SK-N-SH treated with all-trans-retinoic acid at 6 μM for 48 hours (cell line): ENCODE measurements at regions not wholly inside any gene's neighbourhood (a gene's known extent, or its start where the extent isn't known, plus 50 kb on each side); places are given as distances from the start of the nearest gene placed in this dataset.

Experiments
- ATAC-seq: fragments of 200-7000 bp; cut with Tn5 transposase; 3 replicates; pipeline ENCODE4 v1.9.1; 2020; ENCODE audit warnings: mild to moderate bottlenecking, moderate library complexity
- BACH2 ChIP-seq: fragments of 250-450 bp; sonication (Bioruptor Pico); IDR thresholded peaks from 2 replicates; pipeline ENCODE4 v1.9.0; 2021; ENCODE audit warnings: mild to moderate bottlenecking, borderline replicate concordance
- CSDC2 ChIP-seq: fragments of 250-450 bp; sonication (Bioruptor Pico); IDR thresholded peaks from 2 replicates; pipeline ENCODE4 v1.5.0; 2020; ENCODE audit warnings: mild to moderate bottlenecking, moderate library complexity
- ESRRG ChIP-seq: fragments of 250-450 bp; sonication (Bioruptor Pico); IDR thresholded peaks from 2 replicates; pipeline ENCODE4 v1.6.1; 2021; ENCODE audit warnings: mild to moderate bottlenecking
- GLIS3 ChIP-seq: fragments of 250-450 bp; sonication (Bioruptor Pico); IDR thresholded peaks from 2 replicates; pipeline ENCODE4 v1.5.0; 2020; ENCODE audit warnings: mild to moderate bottlenecking, moderate library complexity
- ISL1 ChIP-seq: fragments of 250-450 bp; sonication (Bioruptor Pico); IDR thresholded peaks from 2 replicates; pipeline ENCODE4 v2.1.2; 2022; ENCODE audit warnings: mild to moderate bottlenecking, moderate library complexity
- OSR1 ChIP-seq: fragments of 250-450 bp; sonication (Bioruptor Pico); IDR thresholded peaks from 2 replicates; pipeline ENCODE4 v1.8.0; 2022; ENCODE audit warnings: moderate library complexity, mild to moderate bottlenecking, inconsistent platforms
- PPARA ChIP-seq: fragments of 250-450 bp; sonication (Bioruptor Pico); IDR thresholded peaks from 2 replicates; pipeline ENCODE4 v1.5.0; 2020; ENCODE audit warnings: mild to moderate bottlenecking, borderline replicate concordance
- SNAI2 ChIP-seq: fragments of 250-450 bp; sonication (Bioruptor Pico); IDR thresholded peaks from 2 replicates; pipeline ENCODE4 v1.5.0; 2020; ENCODE audit warnings: mild to moderate bottlenecking, moderate library complexity
- TCF4 ChIP-seq: fragments of 250-450 bp; sonication (Bioruptor Pico); IDR thresholded peaks from 2 replicates; pipeline ENCODE4 v1.8.0; 2021; ENCODE audit warnings: mild to moderate bottlenecking, moderate library complexity, borderline replicate concordance
- TOX ChIP-seq: fragments of 250-450 bp; sonication (Bioruptor Pico); IDR thresholded peaks from 2 replicates; pipeline ENCODE4 v1.8.0; 2021; ENCODE audit warnings: mild to moderate bottlenecking, moderate library complexity, borderline replicate concordance
- ZC3H10 ChIP-seq: fragments of 250-450 bp; sonication (Bioruptor Pico); IDR thresholded peaks from 2 replicates; pipeline ENCODE4 v1.5.1; 2021; ENCODE audit warnings: mild to moderate bottlenecking, moderate library complexity
- ZFP3 ChIP-seq: fragments of 250-450 bp; sonication (Bioruptor Pico); IDR thresholded peaks from 2 replicates; pipeline ENCODE4 v1.5.0; 2020; ENCODE audit warnings: mild to moderate bottlenecking, moderate library complexity
- ZFP30 ChIP-seq: fragments of 450-650 bp; formaldehyde crosslinking; IDR thresholded peaks from 2 replicates; pipeline ENCODE4 v1.5.0; 2022; ENCODE audit warnings: mild to moderate bottlenecking, moderate library complexity
- ZNF565 ChIP-seq: fragments of 450-650 bp; formaldehyde crosslinking; conservative IDR thresholded peaks from 2 replicates; pipeline ENCODE4 v1.5.0; 2020; ENCODE audit warnings: low read depth, mild to moderate bottlenecking, moderate library complexity
- ZNF8 ChIP-seq: fragments of 450-650 bp; formaldehyde crosslinking; IDR thresholded peaks from 2 replicates; pipeline ENCODE4 v1.5.0; 2020; ENCODE audit warnings: mild to moderate bottlenecking, moderate library complexity
- TF ChIP-seq, protein P1 (sequence below): fragments of 250-450 bp; sonication (Bioruptor Pico); IDR thresholded peaks from 2 replicates; pipeline ENCODE4 v1.8.0; 2021; ENCODE audit warnings: low read depth, mild to moderate bottlenecking, moderate library complexity, borderline replicate concordance
- TF ChIP-seq, protein P2 (sequence below): fragments of 250-450 bp; sonication (Bioruptor Pico); IDR thresholded peaks from 2 replicates; pipeline ENCODE4 v1.5.1; 2021; ENCODE audit warnings: mild to moderate bottlenecking, moderate library complexity
- TF ChIP-seq, protein P3 (sequence below): fragments of 250-450 bp; sonication (Bioruptor Pico); IDR thresholded peaks from 2 replicates; pipeline ENCODE4 v1.8.0; 2020; ENCODE audit warnings: mild to moderate bottlenecking, moderate library complexity, borderline replicate concordance
- TF ChIP-seq, protein P4 (sequence below): fragments of 250-450 bp; sonication (Bioruptor Pico); IDR thresholded peaks from 2 replicates; pipeline ENCODE4 v1.5.0; 2020; ENCODE audit warnings: mild to moderate bottlenecking, moderate library complexity

DNA sequence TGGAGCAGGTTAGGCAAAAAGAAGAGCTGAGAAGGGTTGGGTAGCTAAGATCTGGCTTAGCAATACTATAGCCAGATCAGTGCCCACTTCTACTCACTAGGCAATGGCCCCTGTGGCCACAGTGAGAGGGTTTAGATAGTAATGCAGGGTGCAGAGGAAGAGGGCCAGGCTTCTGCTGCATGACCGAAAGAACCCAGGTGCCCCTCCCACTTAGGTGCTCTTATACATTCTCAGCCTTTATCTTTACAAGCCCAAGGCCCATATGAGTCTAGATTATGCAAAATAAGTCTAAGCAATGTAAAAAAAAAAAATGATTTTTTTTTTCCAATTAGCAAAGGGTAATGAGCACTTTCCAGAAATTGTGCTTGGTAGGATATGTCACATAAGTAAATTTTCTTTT is 171.3 kb downstream of the CD24 start:
- no peak for ATAC-seq
- TF ChIP-seq TCF4 = no peak
- TF ChIP-seq, protein P1, sequence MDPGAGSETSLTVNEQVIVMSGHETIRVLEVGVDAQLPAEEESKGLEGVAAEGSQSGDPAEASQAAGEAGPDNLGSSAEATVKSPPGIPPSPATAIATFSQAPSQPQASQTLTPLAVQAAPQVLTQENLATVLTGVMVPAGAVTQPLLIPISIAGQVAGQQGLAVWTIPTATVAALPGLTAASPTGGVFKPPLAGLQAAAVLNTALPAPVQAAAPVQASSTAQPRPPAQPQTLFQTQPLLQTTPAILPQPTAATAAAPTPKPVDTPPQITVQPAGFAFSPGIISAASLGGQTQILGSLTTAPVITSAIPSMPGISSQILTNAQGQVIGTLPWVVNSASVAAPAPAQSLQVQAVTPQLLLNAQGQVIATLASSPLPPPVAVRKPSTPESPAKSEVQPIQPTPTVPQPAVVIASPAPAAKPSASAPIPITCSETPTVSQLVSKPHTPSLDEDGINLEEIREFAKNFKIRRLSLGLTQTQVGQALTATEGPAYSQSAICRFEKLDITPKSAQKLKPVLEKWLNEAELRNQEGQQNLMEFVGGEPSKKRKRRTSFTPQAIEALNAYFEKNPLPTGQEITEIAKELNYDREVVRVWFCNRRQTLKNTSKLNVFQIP = no peak
- TF ChIP-seq, protein P2, sequence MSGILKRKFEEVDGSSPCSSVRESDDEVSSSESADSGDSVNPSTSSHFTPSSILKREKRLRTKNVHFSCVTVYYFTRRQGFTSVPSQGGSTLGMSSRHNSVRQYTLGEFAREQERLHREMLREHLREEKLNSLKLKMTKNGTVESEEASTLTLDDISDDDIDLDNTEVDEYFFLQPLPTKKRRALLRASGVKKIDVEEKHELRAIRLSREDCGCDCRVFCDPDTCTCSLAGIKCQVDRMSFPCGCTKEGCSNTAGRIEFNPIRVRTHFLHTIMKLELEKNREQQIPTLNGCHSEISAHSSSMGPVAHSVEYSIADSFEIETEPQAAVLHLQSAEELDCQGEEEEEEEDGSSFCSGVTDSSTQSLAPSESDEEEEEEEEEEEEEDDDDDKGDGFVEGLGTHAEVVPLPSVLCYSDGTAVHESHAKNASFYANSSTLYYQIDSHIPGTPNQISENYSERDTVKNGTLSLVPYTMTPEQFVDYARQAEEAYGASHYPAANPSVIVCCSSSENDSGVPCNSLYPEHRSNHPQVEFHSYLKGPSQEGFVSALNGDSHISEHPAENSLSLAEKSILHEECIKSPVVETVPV (CRISPR knock-in tag) = no peak

DNA sequence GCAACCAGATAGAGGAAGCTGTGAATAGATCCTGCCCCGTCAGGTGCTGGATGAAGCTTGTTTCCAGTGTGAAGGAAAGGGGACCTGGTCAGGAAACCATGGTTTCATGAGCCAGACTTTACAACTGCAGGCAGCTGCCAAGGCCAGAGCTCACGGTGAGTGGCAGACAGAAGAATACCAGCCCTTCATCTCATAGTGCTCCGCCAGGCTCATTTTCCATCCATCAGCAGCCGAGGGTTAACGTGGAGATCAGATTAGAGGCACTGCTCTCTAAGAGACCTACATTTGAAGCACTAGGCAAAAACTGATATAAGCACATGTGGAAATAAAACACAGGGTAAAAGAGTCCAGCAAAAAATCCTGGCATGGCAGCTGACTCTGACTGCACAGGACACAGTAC is 172.4 kb downstream of the CD24 start:
- TF ChIP-seq PPARA = no peak
- TF ChIP-seq, protein P2 (CRISPR knock-in tag) = no peak
- TF ChIP-seq, all 23 proteins: peak for 0
- ATAC-seq = peak; percentile 30; the same call in 1 of the 3 replicates

DNA sequence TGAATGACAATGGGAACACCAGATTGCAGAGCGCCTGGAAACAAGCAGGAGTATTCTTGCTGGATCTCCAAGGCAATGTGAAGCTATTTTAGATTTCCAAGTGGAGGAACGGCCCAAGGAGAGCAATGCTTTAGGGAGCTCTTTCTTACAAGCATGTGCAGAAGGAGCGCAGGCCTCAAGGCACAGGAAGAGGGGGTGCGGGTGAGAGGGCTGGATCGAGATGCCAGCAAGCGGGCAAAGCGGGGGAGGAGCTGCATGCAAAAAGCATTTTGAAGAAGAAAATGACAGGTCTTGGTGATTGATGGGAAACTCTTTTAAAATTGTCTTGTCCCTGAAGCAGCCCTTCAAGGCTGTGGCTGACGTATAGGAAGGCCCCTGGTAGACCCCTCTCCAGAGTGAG is 171.9 kb downstream of the QRSL1 start:
- no peak for ATAC-seq
- TF ChIP-seq OSR1 (CRISPR knock-in tag) (no peak), ZNF565 (CRISPR knock-in tag) (no peak), GLIS3 (CRISPR knock-in tag) (no peak)
- TF ChIP-seq, all 23 proteins: peak for 0

DNA sequence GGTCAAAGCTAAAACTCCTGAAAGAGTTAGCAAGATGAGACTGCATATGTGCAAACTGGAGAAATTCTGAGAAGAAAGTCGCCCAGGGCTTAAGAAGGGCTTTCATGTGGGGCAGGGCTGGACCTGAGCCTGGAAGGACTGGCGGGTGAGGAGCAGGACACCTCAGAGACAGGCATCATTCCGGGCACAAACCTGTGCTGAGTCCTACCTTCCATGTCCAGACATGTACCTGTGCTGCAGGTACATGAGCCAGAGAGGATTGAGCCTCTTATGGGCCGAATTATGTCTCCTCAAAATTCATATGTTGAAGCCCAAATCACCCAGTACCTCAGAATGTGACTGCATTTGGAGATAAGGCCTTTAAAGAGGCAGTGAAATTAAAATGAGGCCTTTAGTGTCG is 171.0 kb downstream of the QRSL1 start:
- TF ChIP-seq TOX = no peak
- no peak for TF ChIP-seq OSR1 (CRISPR knock-in tag)
- TF ChIP-seq ISL1 (CRISPR knock-in tag) = no peak
- TF ChIP-seq SNAI2 (CRISPR knock-in tag) = no peak
- TF ChIP-seq PPARA = no peak
- no peak for TF ChIP-seq ZFP3 (CRISPR knock-in tag)
- no peak for TF ChIP-seq CSDC2
- TF ChIP-seq ZNF8 (CRISPR knock-in tag) = no peak
- TF ChIP-seq, protein P3, sequence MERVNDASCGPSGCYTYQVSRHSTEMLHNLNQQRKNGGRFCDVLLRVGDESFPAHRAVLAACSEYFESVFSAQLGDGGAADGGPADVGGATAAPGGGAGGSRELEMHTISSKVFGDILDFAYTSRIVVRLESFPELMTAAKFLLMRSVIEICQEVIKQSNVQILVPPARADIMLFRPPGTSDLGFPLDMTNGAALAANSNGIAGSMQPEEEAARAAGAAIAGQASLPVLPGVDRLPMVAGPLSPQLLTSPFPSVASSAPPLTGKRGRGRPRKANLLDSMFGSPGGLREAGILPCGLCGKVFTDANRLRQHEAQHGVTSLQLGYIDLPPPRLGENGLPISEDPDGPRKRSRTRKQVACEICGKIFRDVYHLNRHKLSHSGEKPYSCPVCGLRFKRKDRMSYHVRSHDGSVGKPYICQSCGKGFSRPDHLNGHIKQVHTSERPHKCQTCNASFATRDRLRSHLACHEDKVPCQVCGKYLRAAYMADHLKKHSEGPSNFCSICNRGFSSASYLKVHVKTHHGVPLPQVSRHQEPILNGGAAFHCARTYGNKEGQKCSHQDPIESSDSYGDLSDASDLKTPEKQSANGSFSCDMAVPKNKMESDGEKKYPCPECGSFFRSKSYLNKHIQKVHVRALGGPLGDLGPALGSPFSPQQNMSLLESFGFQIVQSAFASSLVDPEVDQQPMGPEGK (CRISPR knock-in tag) = no peak
- no peak for TF ChIP-seq ZFP30 (CRISPR knock-in tag)
- TF ChIP-seq, protein P2 (CRISPR knock-in tag) = no peak
- no peak for TF ChIP-seq ESRRG
- no peak for TF ChIP-seq BACH2 (CRISPR knock-in tag)
- TF ChIP-seq, all 23 proteins: peak for 0
- no peak for ATAC-seq

DNA sequence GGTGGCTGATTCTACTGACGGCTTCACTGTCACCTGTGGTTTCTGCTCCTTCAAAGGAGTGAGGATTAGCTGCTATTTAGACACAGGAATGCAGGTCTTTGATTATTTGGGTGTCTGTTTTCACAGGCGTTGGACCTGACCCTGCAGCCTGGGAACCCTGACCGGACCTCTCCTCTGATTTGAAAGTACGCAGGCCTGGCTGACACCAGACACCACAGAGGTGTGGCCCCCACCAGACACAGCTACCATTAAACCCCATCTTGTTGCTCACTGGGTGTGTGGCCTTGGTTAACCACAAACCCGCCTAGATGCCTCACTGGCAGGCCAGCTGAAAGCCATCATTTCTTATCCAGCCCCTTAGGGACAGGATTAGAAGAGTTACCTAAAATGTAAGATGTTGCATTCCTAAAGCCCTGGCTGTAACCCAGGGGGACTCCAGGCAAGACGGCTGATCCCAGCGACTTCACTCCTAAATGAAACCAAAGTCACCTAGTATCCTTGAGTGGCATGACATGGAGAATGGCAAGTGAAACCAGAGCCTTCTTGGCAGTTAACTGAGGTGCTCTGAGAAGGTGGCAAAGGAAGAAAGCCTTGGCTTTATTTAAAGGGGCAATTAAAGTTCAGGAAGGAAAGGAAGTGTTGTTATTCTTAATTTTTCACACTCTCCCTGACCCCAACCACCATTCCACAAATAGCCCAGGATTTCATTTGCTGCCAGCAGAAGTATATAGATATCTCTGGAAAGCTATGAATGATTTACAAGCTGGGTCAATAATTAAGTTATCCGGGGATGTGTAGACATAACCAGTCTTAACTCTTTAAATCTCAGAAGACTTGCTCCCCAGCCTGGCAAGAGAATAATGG is 169.9 kb downstream of the QRSL1 start:
- ATAC-seq = no peak
- TF ChIP-seq, protein P4, sequence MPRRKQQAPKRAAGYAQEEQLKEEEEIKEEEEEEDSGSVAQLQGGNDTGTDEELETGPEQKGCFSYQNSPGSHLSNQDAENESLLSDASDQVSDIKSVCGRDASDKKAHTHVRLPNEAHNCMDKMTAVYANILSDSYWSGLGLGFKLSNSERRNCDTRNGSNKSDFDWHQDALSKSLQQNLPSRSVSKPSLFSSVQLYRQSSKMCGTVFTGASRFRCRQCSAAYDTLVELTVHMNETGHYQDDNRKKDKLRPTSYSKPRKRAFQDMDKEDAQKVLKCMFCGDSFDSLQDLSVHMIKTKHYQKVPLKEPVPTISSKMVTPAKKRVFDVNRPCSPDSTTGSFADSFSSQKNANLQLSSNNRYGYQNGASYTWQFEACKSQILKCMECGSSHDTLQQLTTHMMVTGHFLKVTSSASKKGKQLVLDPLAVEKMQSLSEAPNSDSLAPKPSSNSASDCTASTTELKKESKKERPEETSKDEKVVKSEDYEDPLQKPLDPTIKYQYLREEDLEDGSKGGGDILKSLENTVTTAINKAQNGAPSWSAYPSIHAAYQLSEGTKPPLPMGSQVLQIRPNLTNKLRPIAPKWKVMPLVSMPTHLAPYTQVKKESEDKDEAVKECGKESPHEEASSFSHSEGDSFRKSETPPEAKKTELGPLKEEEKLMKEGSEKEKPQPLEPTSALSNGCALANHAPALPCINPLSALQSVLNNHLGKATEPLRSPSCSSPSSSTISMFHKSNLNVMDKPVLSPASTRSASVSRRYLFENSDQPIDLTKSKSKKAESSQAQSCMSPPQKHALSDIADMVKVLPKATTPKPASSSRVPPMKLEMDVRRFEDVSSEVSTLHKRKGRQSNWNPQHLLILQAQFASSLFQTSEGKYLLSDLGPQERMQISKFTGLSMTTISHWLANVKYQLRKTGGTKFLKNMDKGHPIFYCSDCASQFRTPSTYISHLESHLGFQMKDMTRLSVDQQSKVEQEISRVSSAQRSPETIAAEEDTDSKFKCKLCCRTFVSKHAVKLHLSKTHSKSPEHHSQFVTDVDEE (CRISPR knock-in tag) = no peak
- TF ChIP-seq BACH2 (CRISPR knock-in tag) (no peak), ZFP30 (CRISPR knock-in tag) (no peak), ZC3H10 (CRISPR knock-in tag) (no peak), SNAI2 (CRISPR knock-in tag) (no peak), ESRRG (no peak), TOX (no peak), OSR1 (CRISPR knock-in tag) (no peak)
- TF ChIP-seq, protein P3 (CRISPR knock-in tag) = no peak
